Endometrial microvascular endothelial cells (primary cell): ENCODE measurements at regions not wholly inside any gene's neighbourhood (a gene's known extent, or its start where the extent isn't known, plus 50 kb on each side); places are given as distances from the start of the nearest gene placed in this dataset.

Source experiments
- in situ Hi-C: cut with HindIII; loops from 2 replicates; pipeline ENCODE4 v1.10.0; 2017; ENCODE audit warnings: low sequenced_read_pairs, low pct_unique_long_range_greater_than_20kb; ENCODE audit errors: inconsistent ontology term

- in situ Hi-C loops = no loop called here
These were observed 99.8 kb downstream of the TES start for GRCh38 chr7:116310141-116310540.

DNA sequence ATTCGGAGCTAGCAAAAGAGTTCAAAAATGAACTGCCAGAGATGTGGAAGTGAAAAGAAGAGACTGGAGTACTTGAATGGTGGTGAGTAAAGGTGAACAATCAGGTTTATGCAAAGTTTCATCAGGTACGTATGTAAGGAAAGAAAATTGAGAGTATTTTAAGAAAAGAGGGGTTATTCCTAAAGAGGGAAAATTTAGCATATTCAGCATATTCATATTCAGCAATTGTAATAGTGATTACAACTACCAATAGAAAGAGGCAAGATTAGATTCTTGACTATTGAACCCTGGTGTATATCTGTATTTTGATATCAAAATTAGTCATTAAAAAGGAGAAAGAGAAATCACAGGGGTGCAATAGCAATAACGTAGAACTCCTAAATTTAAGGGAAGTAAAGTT lies 100.9 kb downstream of the TES start:
- in situ Hi-C loops = no loop called here

GRCh38 chr7:116311816-116312471 lies 101.6 kb downstream of the TES start:
- in situ Hi-C loops = no loop called here

DNA sequence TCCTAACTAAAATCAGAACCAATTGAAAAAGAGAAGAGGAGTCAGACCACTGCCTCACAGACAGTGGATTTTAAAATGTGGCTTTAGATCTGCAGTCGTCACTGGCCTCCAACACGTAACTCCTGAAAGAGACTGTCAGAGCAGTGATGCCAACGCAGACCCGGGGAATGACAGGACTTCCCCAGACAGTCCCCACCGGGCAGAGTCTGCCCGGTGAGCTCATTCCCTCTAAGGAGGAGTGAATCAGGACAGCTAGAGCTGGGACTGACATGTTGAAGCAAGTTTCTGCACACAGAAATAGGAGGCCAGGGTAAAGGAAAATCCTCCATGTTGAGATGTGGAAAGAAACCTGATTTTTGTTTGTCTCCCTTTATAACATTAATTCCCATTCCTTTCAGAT lies 105.0 kb downstream of the TES start:
- in situ Hi-C loops = no loop called here

DNA sequence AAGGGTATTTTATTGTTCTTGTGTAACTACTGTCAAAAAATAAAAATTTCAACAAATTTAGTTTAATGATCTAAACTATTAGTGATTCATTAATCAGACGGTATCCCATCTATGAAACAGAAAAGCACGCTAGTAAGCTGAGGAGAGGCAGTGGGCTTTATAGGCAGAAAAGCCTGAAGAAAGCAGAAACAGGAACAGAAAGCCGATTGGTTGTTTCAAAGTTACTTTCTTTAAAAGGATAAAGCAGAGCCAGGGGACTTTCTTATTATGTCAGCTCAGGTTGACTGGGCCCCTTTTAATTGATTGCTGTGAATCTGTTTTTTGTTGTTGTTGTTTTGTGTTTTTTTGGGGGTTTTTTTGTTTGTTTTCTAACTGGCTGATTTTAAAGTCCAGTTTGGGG lies 105.5 kb downstream of the TES start:
- in situ Hi-C loops = no loop called here

GRCh38 chr7:116316838-116317628 lies 106.7 kb downstream of the TES start:
- in situ Hi-C loops = no loop called here

DNA sequence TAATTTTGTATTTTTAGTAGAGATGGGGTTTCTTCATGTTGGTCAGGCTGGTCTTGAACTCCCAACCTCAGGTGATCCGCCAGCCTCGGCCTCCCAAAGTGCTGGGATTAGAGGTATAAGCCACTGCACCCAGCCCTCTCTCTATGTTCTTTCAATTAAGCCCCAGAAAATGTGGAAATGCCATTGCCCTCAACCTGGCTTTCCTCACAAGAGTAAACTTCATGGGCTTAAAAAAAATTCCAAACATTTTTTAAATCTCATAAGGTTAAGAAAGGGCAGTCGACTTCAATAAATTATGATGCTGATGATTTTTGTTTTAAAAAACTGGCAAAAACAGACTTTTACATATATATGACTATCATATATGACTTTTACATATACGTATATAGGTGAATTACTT lies 107.6 kb downstream of the TES start:
- in situ Hi-C loops = no loop called here

GRCh38 chr7:116322541-116322940 lies 112.2 kb downstream of the TES start:
- in situ Hi-C loops = no loop called here

- in situ Hi-C loops = no loop called here
These were observed 114.2 kb downstream of the TES start for GRCh38 chr7:116324582-116324981.

DNA sequence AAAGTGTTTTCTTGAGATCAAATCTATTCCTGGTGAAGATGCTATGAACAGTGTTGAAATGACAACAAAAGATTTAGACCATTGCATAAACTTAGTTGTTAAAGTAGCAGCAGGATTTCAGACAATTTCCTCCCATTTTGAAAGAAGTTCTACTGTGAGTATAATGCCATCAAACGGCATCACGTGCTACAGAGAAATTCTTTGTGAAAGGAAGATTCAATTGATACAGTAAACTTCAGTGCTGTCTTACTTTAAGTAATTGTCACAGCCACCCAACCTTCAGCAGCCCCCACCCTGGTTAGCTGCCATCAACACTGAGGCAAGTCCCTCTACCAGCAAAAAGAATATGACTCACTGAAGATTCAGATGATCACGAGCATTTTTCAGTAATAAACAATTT lies 115.2 kb downstream of the TES start:
- in situ Hi-C loops = loop anchor here (5.0 kb wide), 1 partner anchor 73 kb away; no protein-coding TSS in a partner anchor

GRCh38 chr7:116327135-116327534 lies 116.8 kb downstream of the TES start:
- in situ Hi-C loops = loop anchor here (5.0 kb wide), 1 partner anchor 75 kb away; no protein-coding TSS in a partner anchor

- in situ Hi-C loops = loop anchor here (5.0 kb wide), 1 partner anchor 75 kb away; no protein-coding TSS in a partner anchor
These were observed 117.4 kb downstream of the TES start for GRCh38 chr7:116327752-116328151.

DNA sequence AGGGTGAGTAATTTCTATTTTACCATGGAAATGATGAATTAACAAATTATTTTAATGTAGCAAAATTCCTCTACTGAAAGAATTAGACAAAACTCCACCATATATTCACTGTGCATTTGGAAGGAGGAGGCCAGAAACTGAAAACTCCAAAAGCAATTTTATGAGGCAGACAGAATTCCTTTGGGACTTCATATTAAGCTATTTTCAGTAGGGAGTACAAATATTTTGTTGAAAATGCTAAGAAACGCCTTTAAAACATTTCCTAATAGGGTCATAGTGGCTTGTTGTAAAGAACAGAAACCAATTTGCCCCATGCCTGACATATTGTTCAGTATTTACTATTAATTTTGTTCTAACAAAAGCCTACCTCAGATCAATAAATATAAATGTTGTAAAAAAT lies 117.8 kb downstream of the TES start:
- in situ Hi-C loops = loop anchor here (5.0 kb wide), 1 partner anchor 76 kb away; no protein-coding TSS in a partner anchor

DNA sequence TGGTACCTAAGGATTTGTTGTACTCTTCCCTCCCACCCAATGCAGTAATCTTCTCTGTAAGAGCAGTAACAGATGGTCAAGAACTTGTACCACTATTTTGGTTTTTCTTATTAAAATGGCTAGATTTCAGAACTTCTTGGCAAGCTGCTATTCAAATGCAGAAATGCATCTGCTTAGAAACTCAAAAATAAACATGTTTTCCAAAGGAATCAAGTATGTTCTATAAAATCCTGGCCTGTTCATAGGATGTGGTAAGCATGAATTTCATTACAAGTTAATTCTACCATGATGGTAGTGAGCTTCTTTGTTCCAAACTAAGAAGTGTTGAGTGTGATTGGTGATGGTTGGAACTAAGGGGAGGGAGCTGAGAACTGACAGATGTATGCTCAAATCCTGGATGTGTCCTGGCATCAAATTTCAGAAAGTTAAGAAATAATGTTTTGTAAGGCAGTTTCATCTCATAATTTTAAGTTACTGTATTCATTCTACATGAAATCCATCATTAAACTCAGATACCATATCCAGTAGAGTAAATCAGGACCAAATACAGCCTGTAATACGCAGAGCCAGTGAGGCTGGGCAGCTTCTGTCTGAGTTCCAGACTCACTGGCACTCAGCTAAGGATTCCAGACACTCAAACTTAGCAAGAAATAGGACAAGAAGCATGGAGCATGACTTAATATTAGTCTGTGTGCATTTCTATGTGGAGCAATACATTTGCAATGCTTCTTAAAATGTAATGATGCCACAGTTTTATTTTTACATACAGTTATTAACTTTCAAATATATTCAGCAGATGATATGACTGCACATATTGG lies 119.6 kb downstream of the TES start:
- in situ Hi-C loops = loop anchor here (5.0 kb wide), 1 partner anchor 78 kb away; no protein-coding TSS in a partner anchor

GRCh38 chr7:116331020-116331419 lies 120.7 kb downstream of the TES start:
- in situ Hi-C loops = no loop called here

GRCh38 chr7:116332766-116333165 lies 122.4 kb downstream of the TES start:
- in situ Hi-C loops = no loop called here

DNA sequence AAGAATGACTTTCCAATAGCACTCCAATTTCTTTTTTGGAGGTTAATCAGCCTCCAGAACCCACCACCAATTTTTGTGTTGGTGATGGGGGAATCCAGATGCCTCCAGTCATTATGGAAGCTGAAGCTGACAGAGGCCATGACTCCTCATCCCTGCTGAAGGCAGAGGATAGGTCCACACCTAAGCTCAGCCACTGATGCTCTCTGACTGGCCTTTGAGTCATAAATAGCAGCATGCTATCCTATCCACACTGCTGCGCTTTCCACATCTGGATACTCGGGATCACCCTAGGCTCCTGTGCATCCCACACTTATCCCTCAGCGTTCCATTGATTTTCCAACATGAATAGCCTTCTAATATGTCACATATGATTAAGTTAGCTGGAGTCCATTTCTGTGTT lies 124.2 kb downstream of the TES start:
- in situ Hi-C loops = no loop called here

DNA sequence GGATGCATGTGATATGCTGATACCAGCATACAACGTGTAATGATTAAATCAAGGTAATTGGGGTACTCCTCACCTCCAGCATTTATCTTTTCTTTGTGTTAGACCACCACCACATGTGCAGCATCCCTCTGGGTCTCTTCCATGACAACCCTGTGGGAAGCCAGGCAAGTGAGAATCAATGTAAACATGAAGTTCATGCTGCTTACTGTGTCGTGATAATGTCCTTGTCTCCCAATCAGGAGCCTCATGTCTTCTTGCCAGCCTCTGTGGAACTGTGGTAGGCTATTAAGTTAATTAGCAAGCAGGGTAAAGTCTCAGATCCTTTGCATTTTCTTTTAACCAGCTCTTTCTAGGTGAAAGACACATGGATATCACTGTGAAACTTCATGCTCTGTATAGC lies 126.7 kb downstream of the TES start:
- in situ Hi-C loops = no loop called here

DNA sequence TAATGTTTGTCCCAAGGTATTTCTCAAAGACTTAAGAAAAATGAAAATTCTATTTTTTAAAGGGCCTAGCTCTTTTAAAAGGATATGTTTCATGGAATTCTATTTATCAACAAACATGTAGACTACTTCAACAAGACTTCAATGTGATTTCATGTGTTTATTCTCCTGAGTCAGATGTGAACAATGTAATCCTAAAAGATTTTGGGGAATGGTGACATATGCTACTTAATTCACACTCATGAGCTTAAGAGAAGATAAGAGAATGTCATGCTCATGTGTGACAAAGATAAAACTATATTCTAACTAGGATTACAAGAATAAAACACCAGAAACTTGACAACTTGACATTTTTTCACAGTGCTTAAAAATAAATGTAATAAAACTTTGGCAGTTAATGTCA lies 127.5 kb downstream of the TES start:
- in situ Hi-C loops = no loop called here
